IMR-90 (cell line): ENCODE measurements at regions not wholly inside any gene's neighbourhood (a gene's known extent, or its start where the extent isn't known, plus 50 kb on each side); places are given as distances from the start of the nearest gene placed in this dataset.

Experiments used
- BHLHE40 ChIP-seq: fragments of 150-350 bp; IDR thresholded peaks from 2 replicates; pipeline ENCODE4 v1.6.1; 2016; ENCODE audit warnings: mild to moderate bottlenecking, low read depth, low read length
- CHD1 ChIP-seq: IDR thresholded peaks from 2 replicates; pipeline ENCODE4 v1.6.1; 2012; ENCODE audit warnings: low read depth, low read length, improper control_type of control experiment
- CTCF ChIP-seq: conservative IDR thresholded peaks from 2 replicates; pipeline ENCODE4 v1.5.1; 2012; ENCODE audit warnings: mild to moderate bottlenecking, low read depth, low read length, improper control_type of control experiment
- FOS ChIP-seq: fragments of 150-350 bp; IDR thresholded peaks from 2 replicates; pipeline ENCODE4 v1.6.1; 2016; ENCODE audit warnings: low read depth, low read length
- MAFK ChIP-seq: IDR thresholded peaks from 2 replicates; pipeline ENCODE4 v1.6.1; 2012; ENCODE audit warnings: low read depth, low read length, improper control_type of control experiment
- MAZ ChIP-seq: IDR thresholded peaks from 2 replicates; pipeline ENCODE4 v1.6.1; 2012; ENCODE audit warnings: low read depth, mild to moderate bottlenecking, low read length, improper control_type of control experiment, moderate library complexity, borderline replicate concordance
- NFE2L2 ChIP-seq: fragments of 150-350 bp; IDR thresholded peaks from 2 replicates; pipeline ENCODE4 v1.6.1; 2016; ENCODE audit warnings: low read depth, mild to moderate bottlenecking, low read length
- POLR2A ChIP-seq: IDR thresholded peaks from 2 replicates; pipeline ENCODE4 v1.6.1; 2012; ENCODE audit warnings: mild to moderate bottlenecking, low read depth, low read length
- RAD21 ChIP-seq: IDR thresholded peaks from 2 replicates; pipeline ENCODE4 v1.6.1; 2012; ENCODE audit warnings: low read length, improper control_type of control experiment
- RFX5 ChIP-seq: IDR thresholded peaks from 2 replicates; pipeline ENCODE4 v1.8.0; 2012; ENCODE audit warnings: low read depth, mild to moderate bottlenecking, low read length, moderate library complexity
- SMC3 ChIP-seq: fragments of 150-350 bp; IDR thresholded peaks from 2 replicates; pipeline ENCODE4 v1.6.1; 2016; ENCODE audit warnings: low read depth, mild to moderate bottlenecking, antibody characterized with exemption, low read length, moderate library complexity

- TF ChIP-seq CTCF (no peak), POLR2A (no peak), MAZ (no peak), NFE2L2 (no peak), FOS (no peak), SMC3 (no peak), BHLHE40 (no peak), MAFK (no peak), CHD1 (no peak), RAD21 (no peak), RFX5 (no peak)
Observed at GRCh38 chr2:71947809-71948208, 199.9 kb downstream of the CYP26B1 start.
